Myocyte (in vitro differentiated cells): ENCODE measurements at regions not wholly inside any gene's neighbourhood (a gene's known extent, or its start where the extent isn't known, plus 50 kb on each side); places are given as distances from the start of the nearest gene placed in this dataset.

ENCODE experiments used
- DNase-seq: peaks from one replicate; pipeline ENCODE4 v3.0.0-alpha.2; 2012; ENCODE audit warnings: low read depth

DNA sequence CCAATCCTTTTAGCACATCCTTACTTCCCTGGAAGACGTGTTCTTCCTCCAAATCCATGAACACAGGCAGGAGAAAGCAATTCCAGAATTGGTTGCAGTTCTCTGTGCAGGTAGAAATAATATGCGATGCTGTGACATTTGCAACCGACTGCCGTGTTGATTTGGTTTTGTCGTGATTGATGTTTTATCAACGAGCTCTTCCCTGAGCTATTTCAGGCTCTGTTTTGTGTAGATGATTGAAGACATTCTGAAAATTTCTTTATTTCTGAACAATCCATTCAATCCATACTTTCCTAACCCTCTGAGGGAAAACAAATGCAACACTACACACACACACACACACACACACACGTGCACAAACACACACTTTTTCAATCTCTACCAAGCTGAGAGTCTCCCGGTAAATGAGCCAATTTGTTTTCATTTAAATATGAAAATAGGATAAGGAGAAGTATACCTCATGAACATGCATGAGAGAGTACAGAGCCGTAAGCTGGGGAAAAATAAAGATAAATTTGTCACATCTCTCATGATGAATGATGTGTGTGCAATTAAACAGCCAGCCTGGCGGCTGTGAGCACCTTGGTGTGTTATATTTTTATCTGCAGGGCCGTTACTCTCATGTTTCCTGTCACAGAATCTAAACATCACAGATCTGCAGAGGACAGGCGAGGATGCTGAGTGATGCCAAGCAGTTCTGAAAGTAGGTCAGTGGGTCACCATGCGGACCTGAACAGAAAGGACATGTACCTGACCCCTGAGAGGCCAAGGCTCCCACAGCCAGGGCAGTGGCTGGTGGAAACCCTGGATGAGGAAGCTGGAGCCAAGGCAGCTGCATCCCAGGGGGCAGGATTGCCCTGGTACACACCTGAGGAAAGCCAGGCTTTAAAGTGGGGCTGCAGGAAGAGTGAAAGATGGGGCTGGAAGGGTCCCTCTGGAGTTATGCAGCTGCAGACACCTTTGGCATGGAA is 64.8 kb downstream of the PDCL3 start:
- no peak for DNase-seq

GRCh38 chr2:100628506-100628905 is 65.7 kb downstream of the PDCL3 start:
- DNase-seq: no peak

DNA sequence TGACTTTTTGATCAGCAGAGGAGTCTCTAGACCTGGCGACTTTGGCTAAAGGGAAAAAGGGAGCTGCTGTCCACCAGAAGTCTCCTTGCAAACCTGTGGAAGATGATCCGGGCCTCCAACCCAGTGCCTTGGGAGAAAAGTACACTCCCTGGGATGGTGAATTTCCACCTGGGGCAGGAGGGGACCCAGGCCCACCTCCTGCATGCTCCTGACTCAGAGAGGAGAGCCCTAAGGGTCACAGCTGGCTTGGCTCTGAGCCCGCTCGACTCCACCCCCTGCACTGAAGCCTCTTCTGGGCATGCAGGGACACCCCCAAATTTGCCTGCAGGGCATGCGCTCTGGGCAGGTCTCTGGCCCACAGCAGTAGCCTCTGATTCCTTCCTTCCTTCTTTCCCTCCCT is 66.5 kb downstream of the PDCL3 start:
- DNase-seq: no peak

DNA sequence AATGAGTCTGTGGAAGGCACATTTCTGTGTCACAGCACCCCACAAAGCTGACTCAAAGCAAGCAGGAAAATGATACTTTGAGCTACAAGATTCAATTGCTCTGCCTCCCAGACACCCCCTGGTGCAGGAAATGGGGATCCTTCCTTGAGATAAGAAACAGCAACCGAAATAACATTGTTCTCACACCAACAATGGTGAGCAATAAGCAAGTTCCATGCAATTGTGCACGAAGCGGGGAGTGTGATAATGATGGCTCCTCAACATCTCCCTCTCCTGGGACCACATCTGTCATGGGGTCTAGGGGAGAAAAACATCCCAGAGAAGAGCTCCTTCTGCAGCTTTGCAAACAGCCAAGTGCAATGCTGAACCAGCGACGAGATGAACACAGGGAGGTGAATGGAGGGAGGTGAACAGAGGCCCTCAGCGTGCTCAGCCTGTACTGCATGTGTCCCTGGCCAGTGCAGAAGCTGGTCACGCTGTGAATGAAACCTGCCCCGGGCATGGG is 67.7 kb downstream of the PDCL3 start:
- DNase-seq: no peak

GRCh38 chr2:100632037-100632436 is 69.2 kb downstream of the PDCL3 start:
- DNase-seq: no peak

DNA sequence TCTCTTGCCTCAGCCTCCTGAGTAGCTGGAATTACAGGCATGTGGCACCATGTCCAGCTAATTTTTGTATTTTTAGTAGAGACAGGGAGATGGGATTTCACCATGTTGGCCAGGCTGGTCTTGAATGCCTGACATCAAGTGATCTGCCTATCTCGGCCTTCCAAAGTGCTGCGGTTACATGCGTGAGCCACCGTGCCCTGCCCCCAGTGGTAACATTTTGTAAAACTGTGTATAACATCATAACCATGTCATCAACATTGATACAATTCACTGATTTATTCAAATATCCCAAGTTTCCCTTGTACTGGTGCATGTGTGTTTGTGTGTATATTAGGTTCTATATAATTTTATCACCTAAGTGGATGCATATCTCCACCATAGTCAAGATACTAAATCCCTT is 70.0 kb downstream of the PDCL3 start:
- DNase-seq: no peak

DNA sequence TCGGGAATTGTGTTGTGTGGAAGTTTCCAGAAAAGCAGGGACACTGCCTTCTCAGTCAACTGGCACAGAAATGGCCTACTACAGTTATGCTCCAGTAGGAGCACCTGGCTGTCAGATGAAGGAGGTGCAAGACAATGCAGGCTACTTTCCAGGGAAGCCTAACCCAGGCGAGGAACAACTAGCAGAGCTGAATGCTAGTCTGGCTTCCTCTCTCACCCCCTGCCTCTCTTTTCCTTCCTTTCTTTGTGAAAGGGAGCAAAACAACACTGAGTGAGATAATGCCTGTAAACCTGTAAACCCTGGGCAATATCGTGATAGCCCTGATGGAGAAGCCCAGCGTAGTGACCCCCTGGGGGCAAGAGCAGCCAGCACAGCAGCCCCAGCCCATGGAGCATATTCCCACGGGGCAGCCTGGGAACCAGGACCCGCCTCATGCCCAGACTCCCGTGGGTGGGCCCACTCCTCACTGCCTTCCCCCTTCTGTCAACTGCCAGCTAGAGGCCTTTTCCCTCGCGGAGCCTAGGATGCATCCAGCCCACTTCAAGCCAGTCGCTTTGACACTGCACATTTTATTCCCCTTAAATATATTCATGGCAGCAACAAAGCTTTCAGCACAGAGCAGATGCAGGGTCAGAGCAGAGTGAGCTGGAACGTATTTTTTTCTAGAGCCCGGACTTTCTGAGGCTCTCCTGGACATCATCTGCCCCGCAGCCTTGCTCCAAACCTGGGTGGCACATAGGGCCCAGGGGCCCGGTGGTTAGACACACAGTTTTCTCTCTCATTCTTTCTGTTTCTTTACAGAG is 77.0 kb downstream of the PDCL3 start:
- no peak for DNase-seq

DNA sequence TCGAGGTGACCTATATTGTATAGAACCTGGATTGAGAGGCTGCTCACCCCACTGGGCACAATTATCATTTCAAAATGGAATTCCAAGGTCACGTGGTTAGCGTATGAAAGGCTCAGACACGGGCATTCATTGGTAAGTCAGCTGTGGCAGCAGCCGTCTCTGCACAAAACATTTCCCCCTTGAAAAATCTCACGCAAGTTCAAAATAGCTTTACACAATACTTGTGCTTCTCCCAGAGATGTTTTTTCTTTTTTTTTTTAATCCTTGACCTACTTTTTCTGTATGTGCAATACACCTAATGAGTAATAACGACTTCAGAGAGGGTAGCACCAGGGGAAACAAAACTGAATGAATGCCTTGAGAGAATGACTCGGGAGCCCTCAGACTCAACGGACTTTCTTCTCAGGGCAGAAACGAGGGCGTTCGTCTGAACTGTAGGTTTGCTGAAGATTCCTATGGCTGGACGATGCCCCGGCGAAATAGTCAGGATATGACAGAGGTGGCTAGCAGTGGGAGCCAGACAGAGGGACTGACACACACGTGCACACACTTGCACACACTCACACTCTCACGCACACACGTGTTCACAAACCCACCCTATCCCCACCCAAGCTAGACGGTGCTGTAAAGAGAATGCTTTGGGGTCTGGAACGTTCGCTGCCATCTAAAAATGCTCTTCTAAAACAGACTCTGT is 77.8 kb downstream of the PDCL3 start:
- no peak for DNase-seq

GRCh38 chr2:100641125-100641435 is 78.3 kb downstream of the PDCL3 start:
- no peak for DNase-seq

DNA sequence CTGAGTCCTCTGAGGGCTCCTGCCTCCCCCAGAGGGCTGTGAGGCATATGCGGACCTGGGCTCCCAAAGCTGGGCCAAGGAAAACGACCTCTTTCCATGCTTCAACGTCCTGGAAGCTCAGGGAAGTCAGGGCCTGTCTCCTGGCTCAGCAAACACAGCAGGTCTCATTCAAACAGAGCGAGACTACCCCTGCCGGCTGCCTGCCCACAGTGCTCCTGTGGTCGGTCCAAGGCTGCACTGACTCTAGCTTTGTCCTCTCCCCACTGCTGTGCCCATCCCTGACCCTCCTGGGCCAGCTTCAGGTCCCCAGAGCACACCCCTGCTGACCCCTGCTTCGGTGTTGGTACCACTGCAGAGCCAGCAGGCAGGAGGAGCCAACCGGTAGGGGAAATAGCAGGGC is 79.6 kb downstream of the PDCL3 start:
- DNase-seq: no peak

- DNase-seq: no peak
These were observed 80.7 kb downstream of the PDCL3 start for GRCh38 chr2:100643467-100643866.

- DNase-seq: no peak
These were observed 81.2 kb downstream of the PDCL3 start for GRCh38 chr2:100643906-100644501.

DNA sequence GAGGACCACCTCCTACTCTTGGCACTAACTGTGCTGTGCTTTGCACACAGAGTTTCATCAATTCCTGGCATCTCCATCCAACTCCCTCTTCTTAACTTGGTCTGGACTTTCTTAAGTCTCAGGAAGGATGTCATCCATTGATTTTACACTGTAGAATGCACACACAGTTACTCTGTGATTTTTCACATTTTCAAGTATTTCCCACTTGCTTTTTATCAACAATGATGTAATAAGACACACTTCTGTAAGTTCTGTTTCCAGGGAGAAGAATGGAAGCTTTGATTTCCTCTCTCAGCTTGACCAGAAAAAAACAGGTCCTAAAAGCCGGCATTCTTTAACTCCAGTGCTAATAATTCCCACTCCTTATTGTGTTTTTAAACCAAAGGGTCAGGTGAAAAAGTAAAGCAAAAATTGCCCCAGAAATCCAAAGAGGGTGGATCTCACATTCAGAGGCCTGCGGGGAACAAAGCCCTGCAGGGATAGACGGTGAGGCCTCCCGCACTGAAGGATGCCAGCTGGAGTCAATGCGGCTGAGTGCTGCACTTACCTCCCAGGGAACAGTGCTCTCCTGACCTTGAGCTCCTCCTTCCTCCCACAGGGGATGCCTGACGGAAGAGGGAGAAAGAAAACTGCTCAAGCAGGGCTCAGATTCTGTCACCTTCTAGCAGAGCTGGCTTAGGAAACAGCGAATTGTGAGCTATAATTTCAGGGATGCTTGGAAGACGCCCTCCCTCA is 83.1 kb downstream of the PDCL3 start:
- DNase-seq: no peak

GRCh38 chr2:100647709-100648108 is 84.9 kb downstream of the PDCL3 start:
- no peak for DNase-seq

- no peak for DNase-seq
These were observed 87.4 kb downstream of the PDCL3 start for GRCh38 chr2:100650151-100650550.

- DNase-seq: no peak
These were observed 90.7 kb downstream of the PDCL3 start for GRCh38 chr2:100653449-100654035.

DNA sequence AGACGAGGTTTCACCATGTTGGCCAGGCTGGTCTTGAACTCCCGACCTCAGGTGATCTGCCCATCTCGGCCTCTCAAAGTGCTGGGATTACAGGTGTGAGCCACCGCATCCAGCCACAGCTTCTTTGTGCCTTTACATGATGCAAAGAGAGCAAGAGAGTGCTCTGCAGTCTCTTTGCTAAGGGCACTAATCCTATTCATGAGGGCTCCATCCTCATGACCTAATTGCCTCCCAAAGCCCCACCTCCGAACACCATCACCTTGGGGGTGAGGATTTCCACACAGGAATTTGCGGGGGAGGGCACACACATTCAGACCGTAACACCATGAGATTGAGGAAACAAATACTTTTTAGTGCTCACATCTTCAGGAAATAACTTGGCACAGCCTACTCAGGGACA is 91.8 kb downstream of the PDCL3 start:
- DNase-seq: no peak

DNA sequence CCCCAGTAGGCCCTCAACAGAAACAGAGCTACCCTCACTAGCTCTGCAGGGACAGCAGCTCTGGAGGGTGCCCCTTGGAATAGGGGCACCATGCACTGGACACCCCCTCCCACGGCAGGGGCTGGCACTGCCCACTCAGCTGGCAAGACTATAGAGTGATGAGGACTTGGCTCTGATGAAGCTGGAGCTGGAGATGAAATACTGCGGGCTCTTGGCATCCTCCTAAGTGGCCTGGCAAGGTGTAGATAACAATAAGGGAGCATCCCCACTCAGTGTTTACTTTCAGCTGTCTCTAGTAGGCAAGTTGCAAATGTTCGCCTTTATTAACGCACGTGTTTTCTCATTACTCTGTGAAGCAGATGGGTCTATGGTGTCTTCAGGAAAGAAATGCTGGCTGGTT is 92.7 kb downstream of the PDCL3 start:
- no peak for DNase-seq

DNA sequence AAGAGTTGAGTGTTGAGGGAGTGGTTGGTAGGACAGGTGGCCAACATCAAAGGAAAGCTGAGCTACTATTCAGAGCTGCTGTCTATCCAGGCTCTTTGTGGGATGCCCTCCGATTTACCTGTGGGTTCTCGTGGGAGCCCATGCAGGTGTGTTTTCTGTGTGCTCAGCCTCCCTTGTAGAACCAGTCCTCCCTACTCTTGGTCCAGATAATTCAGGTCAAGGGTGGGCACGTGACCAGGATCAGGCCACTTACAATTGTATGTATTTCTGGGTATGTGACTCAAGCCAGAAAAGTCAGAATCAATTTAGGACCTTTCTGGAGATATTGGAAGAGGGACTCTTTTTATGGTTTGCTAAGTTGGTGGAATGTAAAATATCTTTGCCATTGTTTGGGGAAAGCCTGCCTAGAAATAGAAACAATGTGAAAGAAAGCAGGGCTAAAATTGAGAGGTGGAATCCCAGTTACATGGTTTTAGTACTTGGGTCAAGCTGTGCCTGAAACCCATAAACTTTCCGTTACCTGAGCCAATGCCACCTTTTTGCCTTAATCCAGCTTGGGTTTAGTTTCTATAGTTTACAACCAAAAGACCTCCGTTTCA is 93.2 kb downstream of the PDCL3 start:
- no peak for DNase-seq

GRCh38 chr2:100658017-100658416 is 95.2 kb downstream of the PDCL3 start:
- no peak for DNase-seq
